ENCODE measurements at regions not wholly inside any gene's neighbourhood (a gene's known extent, or its start where the extent isn't known, plus 50 kb on each side); places are given as distances from the start of the nearest gene placed in this dataset.

DNA sequence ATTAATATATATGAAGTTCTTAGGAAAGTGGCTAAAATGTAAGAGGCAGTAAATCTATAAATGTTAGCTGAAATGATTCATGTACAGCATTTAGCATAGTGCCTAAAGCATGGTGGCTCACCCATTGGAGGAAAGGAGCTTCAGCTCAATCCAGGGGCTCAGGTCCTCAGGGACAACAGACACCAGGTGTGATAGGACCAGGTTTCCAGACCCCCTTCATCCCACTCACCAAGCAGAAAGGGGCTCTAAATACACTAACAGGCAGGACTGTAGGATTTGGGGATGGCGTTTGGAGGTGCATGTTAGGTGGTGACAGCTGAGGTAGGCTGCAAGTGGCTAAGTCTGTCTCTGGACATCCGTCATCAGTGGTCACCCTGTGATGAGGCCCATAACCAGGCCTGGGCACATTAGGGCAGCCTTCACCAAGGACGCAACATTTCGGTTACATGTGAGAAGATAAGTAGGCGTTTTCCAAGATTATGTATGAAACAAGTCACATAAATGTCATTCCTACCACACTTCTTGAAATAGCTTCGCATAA is 233.1 kb downstream of the C1orf94 start:
- H3K4me1 Mint-ChIP-seq, result no peaks in the 10 kb centered on the region
- Histone ChIP-seq H3K4me2 (replicated peaks; ENCODE audit: low read depth, low read length, poor library complexity, severe bottlenecking) (no peak overlapping the region), H3K36me3 (replicated peaks in 1 of 2; ENCODE audit: control extremely low read depth in 1 of 2, control insufficient read depth in 1 of 2, extremely low read depth in 1 of 2, insufficient read depth in 2 of 2, low read length in 1 of 2) (no peaks in the 10 kb centered on the region), H3K4me3 (ENCODE audit: control extremely low read depth in 1 of 5, extremely low read depth in 1 of 5, insufficient read depth in 1 of 5, low read depth in 2 of 5, low read length in 4 of 5) (no peak overlapping the region), H3K79me2 (ENCODE audit: control insufficient read depth, insufficient read depth, low read length) (no peaks in the 10 kb centered on the region), H4K20me1 (ENCODE audit: control insufficient read depth, insufficient read depth, low read length, poor library complexity, severe bottlenecking) (no peaks in the 10 kb centered on the region), H3K27ac (ENCODE audit: low read length in 2 of 2) (no peak overlapping the region), H3K4me1 (ENCODE audit: control insufficient read depth in 2 of 2, insufficient read depth in 2 of 2, low read length in 2 of 2) (no peaks in the 10 kb centered on the region), H3K9me3 (ENCODE audit: control extremely low read depth in 1 of 3, control insufficient read depth in 2 of 3, insufficient read depth in 1 of 3, low read length in 2 of 3) (peaks cover 0 to 1% (median 0%) of the 10 kb centered on the region in 3 donors), H2AFZ (ENCODE audit: insufficient read depth, low read depth, low read length, poor library complexity, severe bottlenecking) (no peak overlapping the region), H3K9ac (ENCODE audit: low read length) (no peak overlapping the region), H3K27me3 (replicated peaks in 1 of 4; ENCODE audit: control extremely low read depth in 1 of 4, control insufficient read depth in 3 of 4, insufficient read depth in 4 of 4, low read length in 3 of 4) (peaks cover 0 to 5% (median 0%) of the 10 kb centered on the region in 4 experiments)
- no peak overlapping the region for H3K4me3 Mint-ChIP-seq
- H3K27ac Mint-ChIP-seq, result no peak overlapping the region
- ATAC-seq (ENCODE audit: low read depth), result no peak
- POLR2A ChIA-PET, result no interaction called here
- no peaks in the 10 kb centered on the region for H3K9me3 Mint-ChIP-seq (ENCODE audit: insufficient read depth)
- peaks cover 1% of the 10 kb centered on the region for H3K27me3 Mint-ChIP-seq
- no peak for TF ChIP-seq EZH2 (IDR thresholded peaks at IDR 0.05; ENCODE audit: borderline replicate concordance, insufficient read depth, low read depth, low read length, poor library complexity, severe bottlenecking)
- TF ChIP-seq, protein P1, sequence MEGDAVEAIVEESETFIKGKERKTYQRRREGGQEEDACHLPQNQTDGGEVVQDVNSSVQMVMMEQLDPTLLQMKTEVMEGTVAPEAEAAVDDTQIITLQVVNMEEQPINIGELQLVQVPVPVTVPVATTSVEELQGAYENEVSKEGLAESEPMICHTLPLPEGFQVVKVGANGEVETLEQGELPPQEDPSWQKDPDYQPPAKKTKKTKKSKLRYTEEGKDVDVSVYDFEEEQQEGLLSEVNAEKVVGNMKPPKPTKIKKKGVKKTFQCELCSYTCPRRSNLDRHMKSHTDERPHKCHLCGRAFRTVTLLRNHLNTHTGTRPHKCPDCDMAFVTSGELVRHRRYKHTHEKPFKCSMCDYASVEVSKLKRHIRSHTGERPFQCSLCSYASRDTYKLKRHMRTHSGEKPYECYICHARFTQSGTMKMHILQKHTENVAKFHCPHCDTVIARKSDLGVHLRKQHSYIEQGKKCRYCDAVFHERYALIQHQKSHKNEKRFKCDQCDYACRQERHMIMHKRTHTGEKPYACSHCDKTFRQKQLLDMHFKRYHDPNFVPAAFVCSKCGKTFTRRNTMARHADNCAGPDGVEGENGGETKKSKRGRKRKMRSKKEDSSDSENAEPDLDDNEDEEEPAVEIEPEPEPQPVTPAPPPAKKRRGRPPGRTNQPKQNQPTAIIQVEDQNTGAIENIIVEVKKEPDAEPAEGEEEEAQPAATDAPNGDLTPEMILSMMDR (IDR thresholded peaks at IDR 0.05), result no peak
- DNase-seq, result no peak
- WGBS (ENCODE audit: insufficient coverage), result 78% methylated on average over 2 of the region's 6 CpGs
- CTCF ChIA-PET, result no interaction called here
- intact Hi-C loops (cut with micrococcal nuclease), result no loop called here

DNA sequence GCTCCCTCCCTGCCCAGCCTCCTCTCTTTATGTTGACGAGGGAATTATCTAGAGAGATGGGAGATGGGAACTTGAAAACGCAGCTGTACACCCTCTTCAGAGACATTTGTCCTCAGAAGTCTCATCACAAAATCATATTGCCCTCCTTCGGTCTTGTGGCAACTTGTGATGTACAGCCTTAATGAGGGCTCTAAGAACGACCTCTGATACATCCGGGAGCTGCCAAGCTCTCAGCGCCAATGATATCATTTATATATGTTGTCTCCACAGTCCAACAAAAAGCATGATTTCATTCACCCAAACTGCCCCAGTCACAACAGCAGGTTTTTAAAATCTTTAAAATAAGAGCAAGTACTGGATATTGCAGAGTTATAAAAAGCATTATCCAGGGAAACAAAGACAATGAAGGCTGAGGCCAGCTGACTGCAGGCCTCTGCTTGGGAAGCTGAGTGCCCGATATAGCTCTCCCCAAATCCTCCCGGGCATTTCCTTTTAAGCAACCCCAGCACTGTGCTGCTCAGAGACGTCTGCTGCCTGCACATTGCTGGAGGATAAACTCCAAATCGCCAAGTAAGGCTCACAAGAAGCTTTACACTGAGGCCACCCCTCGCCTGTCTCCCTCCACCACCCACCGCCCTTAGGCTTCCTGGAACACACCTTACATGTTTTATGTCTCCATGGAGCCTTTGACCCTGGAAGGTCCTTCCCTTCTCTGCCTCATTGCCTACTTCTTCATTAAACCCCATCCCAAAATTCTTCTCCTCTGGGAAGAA is 236.1 kb downstream of the C1orf94 start:
- Histone ChIP-seq H3K9me3 (ENCODE audit: control extremely low read depth in 1 of 3, control insufficient read depth in 2 of 3, insufficient read depth in 1 of 3, low read length in 2 of 3) (no peaks in the 10 kb centered on the region), H3K4me2 (replicated peaks; ENCODE audit: low read depth, low read length, poor library complexity, severe bottlenecking) (no peak overlapping the region), H3K27ac (ENCODE audit: low read length in 2 of 2) (no peak overlapping the region), H3K4me3 (ENCODE audit: control extremely low read depth in 1 of 5, extremely low read depth in 1 of 5, insufficient read depth in 1 of 5, low read depth in 2 of 5, low read length in 4 of 5) (no peak overlapping the region), H3K4me1 (ENCODE audit: control insufficient read depth in 2 of 2, insufficient read depth in 2 of 2, low read length in 2 of 2) (no peaks in the 10 kb centered on the region), H3K27me3 (replicated peaks in 1 of 4; ENCODE audit: control extremely low read depth in 1 of 4, control insufficient read depth in 3 of 4, insufficient read depth in 4 of 4, low read length in 3 of 4) (peaks cover 0 to 5% (median 0%) of the 10 kb centered on the region in 4 experiments), H2AFZ (ENCODE audit: insufficient read depth, low read depth, low read length, poor library complexity, severe bottlenecking) (no peak overlapping the region), H3K9ac (ENCODE audit: low read length) (no peak overlapping the region), H3K79me2 (ENCODE audit: control insufficient read depth, insufficient read depth, low read length) (no peaks in the 10 kb centered on the region), H4K20me1 (ENCODE audit: control insufficient read depth, insufficient read depth, low read length, poor library complexity, severe bottlenecking) (no peaks in the 10 kb centered on the region), H3K36me3 (replicated peaks in 1 of 2; ENCODE audit: control extremely low read depth in 1 of 2, control insufficient read depth in 1 of 2, extremely low read depth in 1 of 2, insufficient read depth in 2 of 2, low read length in 1 of 2) (no peaks in the 10 kb centered on the region)
- peaks cover 18% of the 10 kb centered on the region for H3K27me3 Mint-ChIP-seq
- DNase-seq (no peak), ATAC-seq (ENCODE audit: low read depth) (no peak)
- intact Hi-C loops (cut with micrococcal nuclease), result no loop called here
- WGBS (ENCODE audit: insufficient coverage), result 62% methylated on average over 8 of the region's 12 CpGs
- no peaks in the 10 kb centered on the region for H3K4me1 Mint-ChIP-seq
- H3K4me3 Mint-ChIP-seq, result no peak overlapping the region
- CTCF ChIA-PET, result no interaction called here
- TF ChIP-seq EZH2 (IDR thresholded peaks at IDR 0.05; ENCODE audit: borderline replicate concordance, insufficient read depth, low read depth, low read length, poor library complexity, severe bottlenecking), result no peak
- TF ChIP-seq, protein P1 (IDR thresholded peaks at IDR 0.05), result no peak
- H3K9me3 Mint-ChIP-seq (ENCODE audit: insufficient read depth), result no peaks in the 10 kb centered on the region
- POLR2A ChIA-PET, result no interaction called here
- no peak overlapping the region for H3K27ac Mint-ChIP-seq

All from B cell (primary cell).